Activated CD4-positive, CD25-positive, alpha-beta regulatory T cell (primary cell): ENCODE measurements at regions not wholly inside any gene's neighbourhood (a gene's known extent, or its start where the extent isn't known, plus 50 kb on each side); places are given as distances from the start of the nearest gene placed in this dataset.

Source experiments
- DNase-seq, 4 experiments: peaks; one replicate each; lab custom pipeline; 2025; lab: John Stamatoyannopoulos, UW

- no peak for DNase-seq
These were observed 272.4 kb upstream of the MYO3A start for GRCh38 chr10:25661632-25662031.

DNA sequence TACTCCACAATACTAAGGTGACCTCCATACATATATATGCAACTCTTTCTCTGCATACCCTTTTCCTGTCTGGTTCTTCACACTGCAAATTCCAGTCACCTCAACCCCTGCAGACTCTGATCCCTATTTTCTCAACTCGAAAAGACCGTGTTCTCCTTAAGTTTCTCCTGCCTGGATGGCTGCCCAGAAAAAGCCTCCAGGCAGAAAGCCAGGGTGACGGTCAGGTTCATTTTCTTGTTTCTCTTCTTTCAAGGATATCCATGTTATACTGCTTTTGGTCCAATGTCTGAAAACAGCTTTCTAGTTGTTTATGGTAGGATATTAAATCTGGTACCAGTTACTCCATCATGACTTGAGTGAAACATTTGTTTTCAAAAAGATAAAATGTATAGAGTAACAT is 267.8 kb upstream of the MYO3A start:
- no peak for DNase-seq

DNA sequence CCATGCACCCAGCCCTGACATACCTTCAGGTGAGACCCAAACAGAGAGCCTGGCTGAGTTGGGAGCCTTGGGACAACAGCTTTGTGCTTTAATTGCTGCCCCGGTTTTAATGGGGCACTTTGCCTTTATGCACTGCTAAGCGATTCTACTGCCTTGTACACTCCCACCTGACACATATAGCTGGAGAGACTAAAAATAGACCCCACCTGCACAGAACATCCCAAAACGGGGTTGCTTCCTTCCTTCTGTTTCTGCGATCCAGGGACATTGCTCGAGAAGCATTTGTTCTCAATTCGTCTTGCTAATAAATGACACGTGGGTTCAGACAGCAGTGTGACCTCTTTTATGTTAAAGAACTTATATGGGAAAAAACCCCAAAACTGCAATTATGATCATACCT is 258.8 kb upstream of the MYO3A start:
- no peak for DNase-seq

GRCh38 chr10:25675615-25676014 is 258.4 kb upstream of the MYO3A start:
- no peak for DNase-seq

DNA sequence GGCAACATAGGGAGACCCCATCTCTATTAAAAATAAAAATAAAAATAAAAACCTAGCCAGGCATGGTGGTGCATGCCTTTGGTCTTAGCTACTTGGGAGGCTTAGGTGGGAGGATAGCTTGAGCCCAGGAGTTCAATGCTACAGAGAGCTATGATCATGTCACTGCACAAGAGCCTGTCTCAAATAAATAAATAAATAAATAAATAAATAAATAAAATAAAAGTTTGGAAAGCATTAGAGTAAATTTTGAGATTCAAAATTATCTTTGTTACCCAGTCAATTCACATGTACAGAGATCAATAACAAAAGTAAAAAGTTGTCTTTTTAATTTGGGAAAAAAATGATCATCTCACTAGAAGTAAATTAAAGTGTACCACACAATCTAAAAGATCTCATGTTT is 255.8 kb upstream of the MYO3A start:
- no peak for DNase-seq

- DNase-seq = no peak
These were observed 255.4 kb upstream of the MYO3A start for GRCh38 chr10:25678666-25679065.

- no peak for DNase-seq
These were observed 251.7 kb upstream of the MYO3A start for GRCh38 chr10:25682203-25682851.

- DNase-seq = no peak
These were observed 250.7 kb upstream of the MYO3A start for GRCh38 chr10:25683344-25683743.

DNA sequence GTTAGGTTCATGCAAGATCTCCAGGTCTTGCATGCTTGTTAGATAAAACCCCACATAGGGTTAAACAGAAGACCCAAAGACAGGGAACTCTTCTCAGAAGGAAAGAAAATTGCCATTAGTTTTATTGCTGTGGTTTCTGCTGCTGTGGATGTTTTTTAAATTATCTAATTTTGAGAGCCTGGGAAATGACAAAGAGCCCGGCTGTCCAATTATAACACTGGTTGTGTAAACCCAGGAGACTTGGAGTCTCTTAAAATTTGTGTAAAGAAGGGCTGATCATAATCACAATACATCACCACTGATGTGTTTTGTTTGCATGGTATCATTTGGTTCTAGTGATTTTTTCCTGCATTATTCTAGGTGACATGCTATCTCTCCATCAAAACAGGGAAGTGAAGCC is 246.5 kb upstream of the MYO3A start:
- DNase-seq = no peak

DNA sequence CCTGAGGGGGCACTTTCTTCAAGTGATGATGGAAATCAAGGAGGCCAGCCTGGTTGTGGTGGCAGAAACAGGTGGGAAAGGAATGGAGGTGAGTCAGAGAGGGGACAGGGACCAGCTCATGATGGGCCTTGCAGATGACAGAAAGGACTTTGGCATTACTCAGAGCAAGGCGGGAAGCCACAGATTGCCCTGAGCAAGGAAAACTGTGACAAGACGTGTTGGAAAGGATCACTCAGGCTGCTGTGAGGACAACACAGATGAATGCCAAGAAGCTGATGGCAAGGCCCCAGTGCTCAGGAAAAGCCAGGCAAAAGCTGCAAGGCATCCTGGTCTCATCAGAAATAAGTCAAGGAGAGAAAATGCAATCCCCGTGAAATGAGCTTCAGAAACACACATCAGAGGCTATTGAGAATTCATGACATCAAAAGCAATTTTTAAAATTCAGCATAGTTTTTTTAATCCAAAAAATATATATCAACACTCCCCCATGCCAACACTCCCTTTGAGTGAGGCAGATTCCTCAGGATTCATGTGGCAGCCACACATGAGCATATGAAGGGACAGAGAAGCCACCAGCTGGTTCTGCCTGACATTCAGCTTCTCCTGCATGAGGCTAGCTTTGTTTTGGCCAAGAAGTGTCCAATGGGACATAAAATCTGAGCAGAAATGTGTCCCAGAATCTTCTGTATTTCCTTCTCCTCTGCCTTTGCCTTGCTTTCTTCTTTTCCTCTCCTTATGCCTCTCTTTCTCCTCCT is 244.5 kb upstream of the MYO3A start:
- DNase-seq = no peak

- DNase-seq = no peak
These were observed 241.3 kb upstream of the MYO3A start for GRCh38 chr10:25692761-25693160.

- DNase-seq = no peak
These were observed 239.7 kb upstream of the MYO3A start for GRCh38 chr10:25694206-25694933.

DNA sequence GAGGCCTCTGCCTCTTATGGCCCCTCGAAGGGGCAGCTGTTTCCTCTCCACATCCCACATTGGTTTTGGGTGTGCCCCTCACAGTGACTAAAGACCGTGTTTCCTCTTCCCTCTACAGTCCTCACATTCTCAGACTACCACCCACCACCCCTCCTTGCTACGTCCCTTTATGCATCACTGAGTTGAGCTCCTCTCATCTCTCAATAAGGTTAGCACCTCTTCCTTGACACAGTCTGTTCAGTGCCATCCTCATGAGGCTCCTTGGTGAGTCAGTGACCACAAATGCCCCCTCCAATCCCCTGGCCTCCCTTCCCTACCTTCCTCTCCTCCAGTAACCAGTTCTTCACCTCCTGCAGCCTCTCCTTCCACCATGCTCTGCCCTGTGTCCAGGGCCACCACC is 239.1 kb upstream of the MYO3A start:
- DNase-seq = no peak

- no peak for DNase-seq
These were observed 238.4 kb upstream of the MYO3A start for GRCh38 chr10:25695586-25695985.

DNA sequence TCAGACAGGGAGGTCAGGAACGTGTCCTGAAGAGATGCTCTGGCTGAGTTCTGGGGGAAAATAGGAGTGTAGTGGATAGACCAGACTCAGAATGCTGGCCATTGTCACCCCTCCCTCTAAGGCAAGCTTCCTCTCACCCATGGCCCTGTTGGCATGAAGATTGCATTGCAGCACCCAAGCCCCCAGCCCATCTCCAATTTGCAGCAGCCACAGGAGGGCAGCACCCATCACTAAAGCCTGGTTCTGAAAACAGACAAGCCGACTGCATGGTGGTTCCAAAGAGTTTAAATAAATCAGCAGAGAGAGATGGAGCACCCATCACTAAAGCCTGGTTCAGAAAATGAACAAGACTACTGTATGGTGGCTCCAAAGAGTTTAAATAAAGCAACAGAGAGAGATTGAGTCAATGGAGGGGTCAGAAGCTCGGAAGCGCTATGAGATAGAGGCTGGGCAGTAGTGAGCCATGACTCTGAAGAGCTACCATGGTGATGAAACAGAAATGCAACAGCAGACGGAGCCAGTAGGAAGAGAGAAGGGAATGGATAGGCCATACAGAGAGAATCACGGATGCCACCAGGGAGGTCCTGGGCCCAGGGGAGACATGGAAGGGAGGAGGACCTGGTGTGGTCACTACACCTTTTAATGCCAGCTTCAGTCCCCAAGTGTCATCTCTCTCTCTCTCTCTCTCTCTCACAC is 237.9 kb upstream of the MYO3A start:
- DNase-seq = no peak

- no peak for DNase-seq
These were observed 236.6 kb upstream of the MYO3A start for GRCh38 chr10:25697412-25697811.

DNA sequence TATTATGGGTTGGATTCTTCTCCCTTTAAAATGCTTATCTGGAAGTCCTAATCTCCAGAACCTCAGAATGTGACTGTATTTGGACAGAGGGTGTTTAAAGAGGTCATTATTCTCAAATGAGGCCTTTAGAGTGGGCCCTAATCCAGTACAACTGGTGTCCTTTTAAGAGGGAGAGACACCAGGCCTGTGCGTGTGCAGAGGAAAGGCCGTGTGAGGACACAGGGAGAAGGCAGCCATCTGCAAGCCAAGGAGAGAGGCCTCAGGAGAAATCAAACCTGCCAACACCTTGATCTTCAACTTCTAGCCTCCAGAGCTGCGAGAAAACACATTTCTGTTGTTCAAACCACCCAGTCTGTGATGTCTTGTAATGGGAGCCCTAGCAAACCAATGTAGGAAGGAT is 235.4 kb upstream of the MYO3A start:
- no peak for DNase-seq

DNA sequence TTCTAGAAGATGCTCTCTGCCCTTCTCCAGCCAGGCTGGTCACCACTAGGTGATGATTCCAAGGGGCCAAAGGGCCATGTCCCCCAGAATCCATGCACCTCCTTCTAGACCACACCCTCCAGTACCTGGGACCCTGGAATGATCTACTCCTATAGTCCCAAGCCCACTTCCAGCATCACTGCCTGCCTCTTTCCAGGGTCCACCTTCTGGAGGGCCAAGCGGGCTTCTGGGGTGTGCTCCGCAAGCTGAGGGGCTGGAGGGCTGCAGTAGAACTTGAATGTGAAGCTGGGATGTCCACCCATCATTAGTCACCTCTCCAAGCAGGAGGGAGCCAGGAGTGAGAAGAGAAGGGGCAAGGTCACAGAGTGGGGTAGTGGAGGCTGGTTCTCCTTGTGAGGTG is 234.4 kb upstream of the MYO3A start:
- no peak for DNase-seq

DNA sequence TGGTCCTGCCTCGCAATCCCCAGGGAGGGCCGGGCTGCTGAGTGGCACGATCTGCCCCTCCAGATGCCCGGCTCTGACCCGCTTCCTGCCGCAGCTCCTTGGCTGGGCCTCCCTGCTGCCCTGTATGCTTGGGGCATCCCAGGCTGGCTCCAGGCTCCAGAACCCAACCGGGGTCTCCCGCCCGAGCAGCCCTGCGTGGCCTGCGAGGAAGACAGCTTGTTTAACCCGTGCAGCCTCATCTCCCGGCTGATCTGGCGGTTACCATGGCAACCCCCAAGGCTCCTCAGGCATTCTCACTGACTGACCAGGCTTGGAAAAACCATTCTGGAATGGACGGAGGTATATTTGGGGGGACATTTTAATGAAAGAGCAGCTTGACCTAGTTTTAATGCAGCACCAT is 232.4 kb upstream of the MYO3A start:
- DNase-seq = no peak

DNA sequence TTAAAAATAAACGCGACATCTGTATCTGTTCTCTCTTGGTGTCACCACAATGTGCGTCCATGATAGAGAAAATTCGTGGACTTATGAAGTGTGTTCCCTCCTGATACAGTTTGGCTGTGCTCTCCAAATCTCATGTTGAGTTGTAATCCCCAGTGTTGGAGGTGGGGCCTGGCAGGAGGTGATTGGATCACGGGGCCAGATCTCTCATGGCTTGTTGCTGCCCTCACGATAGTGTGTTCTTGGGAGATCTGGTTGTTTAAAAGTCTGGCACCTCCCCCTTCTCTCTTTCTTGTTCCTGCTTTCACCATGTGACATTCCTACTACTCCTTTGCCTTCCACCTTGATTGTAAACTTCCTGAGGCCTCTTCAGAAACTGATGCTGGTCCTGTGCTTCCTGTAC is 229.4 kb upstream of the MYO3A start:
- no peak for DNase-seq

DNA sequence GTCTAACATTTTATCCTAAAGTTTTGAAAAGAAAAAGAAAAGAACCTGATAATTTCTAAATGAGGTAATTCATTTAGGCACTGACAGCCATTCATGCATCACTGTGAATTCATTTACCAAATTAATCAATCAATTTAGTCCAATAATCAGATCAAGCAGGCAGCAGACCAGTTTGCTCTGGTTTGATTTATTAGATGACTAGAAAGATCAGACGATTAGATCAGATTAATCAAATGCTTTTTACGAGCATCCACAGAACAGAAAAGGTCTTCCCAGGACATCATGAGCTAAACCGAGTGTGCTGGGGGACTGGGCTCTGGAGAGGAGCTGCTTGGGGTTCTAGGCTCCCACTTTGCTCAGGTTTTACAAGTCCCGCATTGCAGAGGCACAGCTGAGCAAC is 226.5 kb upstream of the MYO3A start:
- no peak for DNase-seq

- no peak for DNase-seq
These were observed 225.9 kb upstream of the MYO3A start for GRCh38 chr10:25707976-25708671.
